ENCODE measurements at regions not wholly inside any gene's neighbourhood (a gene's known extent, or its start where the extent isn't known, plus 50 kb on each side); places are given as distances from the start of the nearest gene placed in this dataset.
A peak's percentile ranks its signal among the peaks of the same experiment; 100 is the strongest.

DNA sequence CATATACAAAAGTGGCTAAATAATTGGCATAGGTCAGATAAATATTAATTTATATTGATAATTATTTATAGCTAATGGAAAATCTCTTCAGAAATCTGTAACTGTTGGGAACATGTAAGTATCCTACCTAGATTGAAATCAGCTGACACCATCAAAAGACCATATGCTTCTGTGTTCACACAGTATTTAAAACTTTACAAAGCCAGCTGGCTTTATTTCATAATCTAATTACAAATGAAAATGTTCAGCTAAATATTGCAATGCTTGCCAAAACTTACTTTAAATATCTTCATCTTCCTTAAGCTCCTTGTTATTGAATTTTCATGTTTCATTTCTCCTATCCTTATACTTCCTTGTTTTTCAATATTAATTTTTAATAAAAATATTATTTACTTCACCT is 190.9 kb upstream of the DOK6 start:
- DNase-seq (ENCODE audit: low spot score) = no peak
- Histone ChIP-seq H3K27ac (ENCODE audit: low read depth, low read length, poor library complexity, severe bottlenecking) (no peak overlapping the region), H3K36me3 (ENCODE audit: insufficient read depth, low read length, poor library complexity, severe bottlenecking) (no peaks in the 10 kb centered on the region), H3K4me1 (ENCODE audit: insufficient read depth, low read length, poor library complexity, severe bottlenecking) (peaks cover 13% of the 10 kb centered on the region), H3K4me3 (ENCODE audit: low read depth, low read length, poor library complexity, severe bottlenecking) (no peak overlapping the region), H3K27me3 (replicated peaks; ENCODE audit: insufficient read depth, low read depth, low read length, poor library complexity) (no peaks in the 10 kb centered on the region), H3K9me3 (ENCODE audit: low read depth, low read length, poor library complexity, severe bottlenecking) (no peaks in the 10 kb centered on the region)
- intact Hi-C loops (cut with micrococcal nuclease; ENCODE audit: unreplicated experiment) = no loop called here
- POLR2A ChIA-PET (ENCODE audit: low non-redundant PET) = interaction anchor here (0.5 kb wide), 1 partner anchor 9 kb away, joined by 4 read pairs; no protein-coding TSS in a partner anchor
- TF ChIP-seq, protein P1, sequence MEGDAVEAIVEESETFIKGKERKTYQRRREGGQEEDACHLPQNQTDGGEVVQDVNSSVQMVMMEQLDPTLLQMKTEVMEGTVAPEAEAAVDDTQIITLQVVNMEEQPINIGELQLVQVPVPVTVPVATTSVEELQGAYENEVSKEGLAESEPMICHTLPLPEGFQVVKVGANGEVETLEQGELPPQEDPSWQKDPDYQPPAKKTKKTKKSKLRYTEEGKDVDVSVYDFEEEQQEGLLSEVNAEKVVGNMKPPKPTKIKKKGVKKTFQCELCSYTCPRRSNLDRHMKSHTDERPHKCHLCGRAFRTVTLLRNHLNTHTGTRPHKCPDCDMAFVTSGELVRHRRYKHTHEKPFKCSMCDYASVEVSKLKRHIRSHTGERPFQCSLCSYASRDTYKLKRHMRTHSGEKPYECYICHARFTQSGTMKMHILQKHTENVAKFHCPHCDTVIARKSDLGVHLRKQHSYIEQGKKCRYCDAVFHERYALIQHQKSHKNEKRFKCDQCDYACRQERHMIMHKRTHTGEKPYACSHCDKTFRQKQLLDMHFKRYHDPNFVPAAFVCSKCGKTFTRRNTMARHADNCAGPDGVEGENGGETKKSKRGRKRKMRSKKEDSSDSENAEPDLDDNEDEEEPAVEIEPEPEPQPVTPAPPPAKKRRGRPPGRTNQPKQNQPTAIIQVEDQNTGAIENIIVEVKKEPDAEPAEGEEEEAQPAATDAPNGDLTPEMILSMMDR (conservative IDR thresholded peaks at IDR 0.05; ENCODE audit: low read depth, low read length) = no peak
- no peak for TF ChIP-seq EZH2 (IDR thresholded peaks at IDR 0.05; ENCODE audit: borderline replicate concordance, low read depth, low read length, poor library complexity, severe bottlenecking)
- no TSS peak for BruUV-seq (replicated peaks)
- CTCF ChIA-PET = no interaction called here

DNA sequence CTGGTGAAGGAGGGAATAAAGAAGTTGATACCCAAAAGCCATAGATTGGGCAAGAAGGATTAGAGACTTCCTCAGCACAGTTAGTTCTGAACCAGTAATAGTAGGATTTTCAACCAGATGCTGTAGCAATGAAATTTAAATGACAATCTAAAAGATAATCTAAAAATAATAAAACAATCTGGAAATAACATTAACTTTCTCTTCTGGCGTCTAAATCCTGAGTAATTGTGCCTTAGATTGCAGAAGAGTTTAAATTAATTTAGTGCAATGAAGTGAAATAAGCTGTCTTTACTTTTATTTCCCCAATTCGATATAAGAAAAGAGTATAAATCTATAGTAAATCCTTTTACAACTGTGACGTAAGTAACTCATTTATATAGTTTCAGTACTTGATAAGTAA is 186.8 kb upstream of the DOK6 start:
- ChIA-PET POLR2A (ENCODE audit: low non-redundant PET) (no interaction called here), CTCF (no interaction called here)
- peaks cover 13% of the 10 kb centered on the region for H3K4me1 ChIP-seq (ENCODE audit: insufficient read depth, low read length, poor library complexity, severe bottlenecking)
- no peak overlapping the region for H3K27ac ChIP-seq (ENCODE audit: low read depth, low read length, poor library complexity, severe bottlenecking)
- TF ChIP-seq, protein P1 (conservative IDR thresholded peaks at IDR 0.05; ENCODE audit: low read depth, low read length) = no peak
- TF ChIP-seq EZH2 (IDR thresholded peaks at IDR 0.05; ENCODE audit: borderline replicate concordance, low read depth, low read length, poor library complexity, severe bottlenecking) = no peak
- no peak overlapping the region for H3K4me3 ChIP-seq (ENCODE audit: low read depth, low read length, poor library complexity, severe bottlenecking)
- no peaks in the 10 kb centered on the region for H3K27me3 ChIP-seq (replicated peaks; ENCODE audit: insufficient read depth, low read depth, low read length, poor library complexity)
- BruUV-seq (replicated peaks) = no TSS peak
- peak; percentile 34 for DNase-seq (ENCODE audit: low spot score)
- intact Hi-C loops (cut with micrococcal nuclease; ENCODE audit: unreplicated experiment) = no loop called here
- H3K9me3 ChIP-seq (ENCODE audit: low read depth, low read length, poor library complexity, severe bottlenecking) = no peaks in the 10 kb centered on the region
- no peaks in the 10 kb centered on the region for H3K36me3 ChIP-seq (ENCODE audit: insufficient read depth, low read length, poor library complexity, severe bottlenecking)

- Histone ChIP-seq H3K4me1 (ENCODE audit: insufficient read depth, low read length, poor library complexity, severe bottlenecking) (peaks cover 13% of the 10 kb centered on the region), H3K36me3 (ENCODE audit: insufficient read depth, low read length, poor library complexity, severe bottlenecking) (no peaks in the 10 kb centered on the region), H3K4me3 (ENCODE audit: low read depth, low read length, poor library complexity, severe bottlenecking) (no peak overlapping the region), H3K27me3 (replicated peaks; ENCODE audit: insufficient read depth, low read depth, low read length, poor library complexity) (no peaks in the 10 kb centered on the region), H3K27ac (ENCODE audit: low read depth, low read length, poor library complexity, severe bottlenecking) (no peak overlapping the region), H3K9me3 (ENCODE audit: low read depth, low read length, poor library complexity, severe bottlenecking) (no peaks in the 10 kb centered on the region)
- intact Hi-C loops (cut with micrococcal nuclease; ENCODE audit: unreplicated experiment) = no loop called here
- POLR2A ChIA-PET (ENCODE audit: low non-redundant PET) = no interaction called here
- TF ChIP-seq, protein P1 (conservative IDR thresholded peaks at IDR 0.05; ENCODE audit: low read depth, low read length) = no peak
- no peak for TF ChIP-seq EZH2 (IDR thresholded peaks at IDR 0.05; ENCODE audit: borderline replicate concordance, low read depth, low read length, poor library complexity, severe bottlenecking)
- no TSS peak for BruUV-seq (replicated peaks)
- DNase-seq (ENCODE audit: low spot score) = no peak
- CTCF ChIA-PET = no interaction called here
These were observed 185.5 kb upstream of the DOK6 start for GRCh38 chr18:69215161-69215560.

Measured in A673 (cell line).